ENCODE measurements at regions not wholly inside any gene's neighbourhood (a gene's known extent, or its start where the extent isn't known, plus 50 kb on each side); places are given as distances from the start of the nearest gene placed in this dataset.

DNA sequence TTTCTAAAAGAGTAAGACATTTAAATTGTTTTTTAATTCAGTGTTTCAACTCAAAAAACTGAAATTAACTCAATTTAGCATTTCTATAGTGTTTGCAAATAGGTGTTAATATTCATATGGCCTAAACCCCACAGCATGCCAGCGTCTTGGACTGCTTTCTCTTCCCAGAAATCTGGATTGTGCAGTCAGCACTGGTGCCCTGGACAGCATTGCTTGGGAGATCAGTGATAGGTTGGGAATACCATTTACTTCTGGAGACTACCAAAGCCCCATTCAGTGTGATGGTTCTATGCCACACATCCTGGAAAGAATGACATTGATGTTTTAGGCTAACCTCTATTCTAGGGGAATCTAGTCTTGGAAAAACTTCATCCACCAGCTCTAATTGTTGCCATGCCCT, 455.0 kb upstream of the KLHL29 start:
- H3K36me3 ChIP-seq (ENCODE audit: control insufficient read depth, insufficient read depth, low read length): no peaks in the 10 kb centered on the region
- no peak overlapping the region for H2AFZ ChIP-seq (ENCODE audit: low read length)
- no peak for DNase-seq (ENCODE audit: low read depth in 2 of 2)
- no peak overlapping the region for H3K27ac ChIP-seq (ENCODE audit: insufficient read depth, low read length)
- H3K9ac ChIP-seq (ENCODE audit: insufficient read depth, low read length): no peak overlapping the region
- H4K20me1 ChIP-seq (ENCODE audit: control insufficient read depth, extremely low read depth, insufficient read depth, low read length): no peaks in the 10 kb centered on the region
- TF ChIP-seq EZH2 (IDR thresholded peaks at IDR 0.05; ENCODE audit: low read length, missing control alignments): no peak
- TF ChIP-seq, protein P1, sequence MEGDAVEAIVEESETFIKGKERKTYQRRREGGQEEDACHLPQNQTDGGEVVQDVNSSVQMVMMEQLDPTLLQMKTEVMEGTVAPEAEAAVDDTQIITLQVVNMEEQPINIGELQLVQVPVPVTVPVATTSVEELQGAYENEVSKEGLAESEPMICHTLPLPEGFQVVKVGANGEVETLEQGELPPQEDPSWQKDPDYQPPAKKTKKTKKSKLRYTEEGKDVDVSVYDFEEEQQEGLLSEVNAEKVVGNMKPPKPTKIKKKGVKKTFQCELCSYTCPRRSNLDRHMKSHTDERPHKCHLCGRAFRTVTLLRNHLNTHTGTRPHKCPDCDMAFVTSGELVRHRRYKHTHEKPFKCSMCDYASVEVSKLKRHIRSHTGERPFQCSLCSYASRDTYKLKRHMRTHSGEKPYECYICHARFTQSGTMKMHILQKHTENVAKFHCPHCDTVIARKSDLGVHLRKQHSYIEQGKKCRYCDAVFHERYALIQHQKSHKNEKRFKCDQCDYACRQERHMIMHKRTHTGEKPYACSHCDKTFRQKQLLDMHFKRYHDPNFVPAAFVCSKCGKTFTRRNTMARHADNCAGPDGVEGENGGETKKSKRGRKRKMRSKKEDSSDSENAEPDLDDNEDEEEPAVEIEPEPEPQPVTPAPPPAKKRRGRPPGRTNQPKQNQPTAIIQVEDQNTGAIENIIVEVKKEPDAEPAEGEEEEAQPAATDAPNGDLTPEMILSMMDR (conservative IDR thresholded peaks at IDR 0.05 in 1 of 2, IDR thresholded peaks at IDR 0.05 in 1 of 2; ENCODE audit: low read depth in 1 of 2, low read length in 2 of 2): no peak
- H3K9me3 ChIP-seq (ENCODE audit: control insufficient read depth, insufficient read depth, low read depth, low read length): no peaks in the 10 kb centered on the region
- H3K4me3 ChIP-seq (replicated peaks in 1 of 4; ENCODE audit: control extremely low read depth in 1 of 4, insufficient read depth in 1 of 4, low read depth in 3 of 4, low read length in 4 of 4): no peak overlapping the region
- H3K4me2 ChIP-seq (ENCODE audit: extremely low read depth, insufficient read depth, low read length): no peak overlapping the region
- H3K4me1 ChIP-seq (ENCODE audit: control insufficient read depth, extremely low read depth, insufficient read depth, low read length): no peaks in the 10 kb centered on the region
- H3K27me3 ChIP-seq (ENCODE audit: control insufficient read depth, insufficient read depth, low read length): no peaks in the 10 kb centered on the region
- H3K79me2 ChIP-seq (ENCODE audit: control insufficient read depth, insufficient read depth, low read length): no peaks in the 10 kb centered on the region

DNA sequence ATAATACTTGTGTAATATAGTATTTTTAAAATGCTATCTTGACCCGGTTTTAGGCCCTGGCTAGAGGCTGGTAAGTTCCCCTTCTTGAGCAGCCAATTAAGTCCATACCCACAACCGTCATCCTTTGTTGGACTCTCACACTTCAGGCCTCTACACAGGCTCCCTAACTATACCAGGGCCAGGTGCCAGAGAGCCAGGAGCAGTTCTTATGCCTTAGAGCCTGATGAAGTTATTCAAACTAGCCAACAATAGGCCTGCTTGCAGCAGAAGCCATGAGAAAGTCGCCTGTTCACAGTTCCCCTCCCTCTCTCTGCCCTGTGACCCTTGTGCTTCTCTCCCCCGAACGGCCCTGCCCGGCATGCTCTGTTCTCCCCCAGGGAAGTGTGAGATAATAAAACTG, 454.2 kb upstream of the KLHL29 start:
- Histone ChIP-seq H3K9ac (ENCODE audit: insufficient read depth, low read length) (no peak overlapping the region), H3K79me2 (ENCODE audit: control insufficient read depth, insufficient read depth, low read length) (no peaks in the 10 kb centered on the region), H3K9me3 (ENCODE audit: control insufficient read depth, insufficient read depth, low read depth, low read length) (no peaks in the 10 kb centered on the region), H2AFZ (ENCODE audit: low read length) (no peak overlapping the region), H3K27ac (ENCODE audit: insufficient read depth, low read length) (no peak overlapping the region), H3K36me3 (ENCODE audit: control insufficient read depth, insufficient read depth, low read length) (no peaks in the 10 kb centered on the region), H3K4me1 (ENCODE audit: control insufficient read depth, extremely low read depth, insufficient read depth, low read length) (no peaks in the 10 kb centered on the region), H3K4me3 (replicated peaks in 1 of 4; ENCODE audit: control extremely low read depth in 1 of 4, insufficient read depth in 1 of 4, low read depth in 3 of 4, low read length in 4 of 4) (no peak overlapping the region), H3K4me2 (ENCODE audit: extremely low read depth, insufficient read depth, low read length) (no peak overlapping the region), H3K27me3 (ENCODE audit: control insufficient read depth, insufficient read depth, low read length) (no peaks in the 10 kb centered on the region), H4K20me1 (ENCODE audit: control insufficient read depth, extremely low read depth, insufficient read depth, low read length) (no peaks in the 10 kb centered on the region)
- TF ChIP-seq EZH2 (IDR thresholded peaks at IDR 0.05; ENCODE audit: low read length, missing control alignments): no peak
- TF ChIP-seq, protein P1 (conservative IDR thresholded peaks at IDR 0.05 in 1 of 2, IDR thresholded peaks at IDR 0.05 in 1 of 2; ENCODE audit: low read depth in 1 of 2, low read length in 2 of 2): no peak
- no peak for DNase-seq (ENCODE audit: low read depth in 2 of 2)

DNA sequence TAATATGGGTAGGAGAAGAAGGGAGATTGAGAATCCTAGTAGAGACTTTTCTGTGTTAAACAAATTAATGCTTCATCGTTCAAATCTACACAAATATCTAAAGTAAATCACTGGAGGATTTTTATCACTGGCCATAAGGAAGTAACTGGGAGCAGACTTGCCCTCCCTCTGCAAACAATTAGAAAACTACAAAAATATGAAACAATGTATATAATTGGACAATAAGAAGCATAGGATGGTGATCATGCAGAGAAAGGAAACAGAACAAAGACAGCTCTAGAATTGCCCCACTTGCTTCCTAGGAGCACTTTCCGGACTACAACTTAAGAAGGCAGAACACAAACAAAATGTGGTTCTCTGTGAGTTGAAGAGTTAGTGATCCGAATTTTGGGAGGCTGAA, 452.7 kb upstream of the KLHL29 start:
- H3K27me3 ChIP-seq (ENCODE audit: control insufficient read depth, insufficient read depth, low read length): no peaks in the 10 kb centered on the region
- TF ChIP-seq EZH2 (IDR thresholded peaks at IDR 0.05; ENCODE audit: low read length, missing control alignments): no peak
- TF ChIP-seq, protein P1 (conservative IDR thresholded peaks at IDR 0.05 in 1 of 2, IDR thresholded peaks at IDR 0.05 in 1 of 2; ENCODE audit: low read depth in 1 of 2, low read length in 2 of 2): no peak
- H3K79me2 ChIP-seq (ENCODE audit: control insufficient read depth, insufficient read depth, low read length): no peaks in the 10 kb centered on the region
- H3K4me1 ChIP-seq (ENCODE audit: control insufficient read depth, extremely low read depth, insufficient read depth, low read length): no peaks in the 10 kb centered on the region
- no peak overlapping the region for H3K4me3 ChIP-seq (replicated peaks in 1 of 4; ENCODE audit: control extremely low read depth in 1 of 4, insufficient read depth in 1 of 4, low read depth in 3 of 4, low read length in 4 of 4)
- H3K4me2 ChIP-seq (ENCODE audit: extremely low read depth, insufficient read depth, low read length): no peak overlapping the region
- no peak overlapping the region for H3K27ac ChIP-seq (ENCODE audit: insufficient read depth, low read length)
- no peaks in the 10 kb centered on the region for H3K36me3 ChIP-seq (ENCODE audit: control insufficient read depth, insufficient read depth, low read length)
- DNase-seq (ENCODE audit: low read depth in 2 of 2): no peak
- no peak overlapping the region for H2AFZ ChIP-seq (ENCODE audit: low read length)
- no peaks in the 10 kb centered on the region for H3K9me3 ChIP-seq (ENCODE audit: control insufficient read depth, insufficient read depth, low read depth, low read length)
- H4K20me1 ChIP-seq (ENCODE audit: control insufficient read depth, extremely low read depth, insufficient read depth, low read length): no peaks in the 10 kb centered on the region
- no peak overlapping the region for H3K9ac ChIP-seq (ENCODE audit: insufficient read depth, low read length)
